GM19397 (cell line): ENCODE measurements at regions not wholly inside any gene's neighbourhood (a gene's known extent, or its start where the extent isn't known, plus 50 kb on each side); places are given as distances from the start of the nearest gene placed in this dataset.

Experiments used
- ATAC-seq: cut with Tn5 transposase; IDR thresholded peaks from one replicate; pipeline ENCODE4 v1.9.1; 2021; ENCODE audit warnings: mild to moderate bottlenecking, moderate library complexity; ENCODE audit not compliant: unreplicated experiment

GRCh38 chr3:159937561-159938166, 51.0 kb upstream of the IL12A start:
- no peak for ATAC-seq

- ATAC-seq = no peak
These were observed 49.9 kb upstream of the IL12A start for GRCh38 chr3:159938714-159939113.
